ENCODE measurements at regions not wholly inside any gene's neighbourhood (a gene's known extent, or its start where the extent isn't known, plus 50 kb on each side); places are given as distances from the start of the nearest gene placed in this dataset.

- Histone ChIP-seq H3K36me3 (ENCODE audit: control insufficient read depth, low read length) (no peaks in the 10 kb centered on the region), H3K27ac (ENCODE audit: low read depth, low read length) (no peak overlapping the region), H3K9me3 (ENCODE audit: control insufficient read depth, insufficient read depth, low read length) (no peaks in the 10 kb centered on the region), H3K79me2 (ENCODE audit: control insufficient read depth, low read length) (no peaks in the 10 kb centered on the region), H3K4me1 (ENCODE audit: control insufficient read depth, low read length) (no peaks in the 10 kb centered on the region), H3K4me3 (ENCODE audit: low read length) (no peak overlapping the region), H3K27me3 (ENCODE audit: control insufficient read depth, low read length) (no peaks in the 10 kb centered on the region), H3K4me2 (ENCODE audit: low read length) (no peak overlapping the region), H3F3A (ENCODE audit: control insufficient read depth, insufficient read depth) (no peaks in the 10 kb centered on the region), H4K20me1 (ENCODE audit: control insufficient read depth, insufficient read depth, low read depth, low read length) (no peaks in the 10 kb centered on the region), H3K9me2 (replicated peaks; ENCODE audit: control insufficient read depth, low read length) (no peaks in the 10 kb centered on the region)
- TF ChIP-seq EZH2phosphoT487 (IDR thresholded peaks at IDR 0.05; ENCODE audit: borderline replicate concordance, low read length), result no peak
- TF ChIP-seq, protein P1, sequence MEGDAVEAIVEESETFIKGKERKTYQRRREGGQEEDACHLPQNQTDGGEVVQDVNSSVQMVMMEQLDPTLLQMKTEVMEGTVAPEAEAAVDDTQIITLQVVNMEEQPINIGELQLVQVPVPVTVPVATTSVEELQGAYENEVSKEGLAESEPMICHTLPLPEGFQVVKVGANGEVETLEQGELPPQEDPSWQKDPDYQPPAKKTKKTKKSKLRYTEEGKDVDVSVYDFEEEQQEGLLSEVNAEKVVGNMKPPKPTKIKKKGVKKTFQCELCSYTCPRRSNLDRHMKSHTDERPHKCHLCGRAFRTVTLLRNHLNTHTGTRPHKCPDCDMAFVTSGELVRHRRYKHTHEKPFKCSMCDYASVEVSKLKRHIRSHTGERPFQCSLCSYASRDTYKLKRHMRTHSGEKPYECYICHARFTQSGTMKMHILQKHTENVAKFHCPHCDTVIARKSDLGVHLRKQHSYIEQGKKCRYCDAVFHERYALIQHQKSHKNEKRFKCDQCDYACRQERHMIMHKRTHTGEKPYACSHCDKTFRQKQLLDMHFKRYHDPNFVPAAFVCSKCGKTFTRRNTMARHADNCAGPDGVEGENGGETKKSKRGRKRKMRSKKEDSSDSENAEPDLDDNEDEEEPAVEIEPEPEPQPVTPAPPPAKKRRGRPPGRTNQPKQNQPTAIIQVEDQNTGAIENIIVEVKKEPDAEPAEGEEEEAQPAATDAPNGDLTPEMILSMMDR (IDR thresholded peaks at IDR 0.05; ENCODE audit: low read depth, low read length, poor library complexity, severe bottlenecking), result no peak
Measured at GRCh38 chr2:129781749-129782632, 197.5 kb upstream of the RAB6C start.

DNA sequence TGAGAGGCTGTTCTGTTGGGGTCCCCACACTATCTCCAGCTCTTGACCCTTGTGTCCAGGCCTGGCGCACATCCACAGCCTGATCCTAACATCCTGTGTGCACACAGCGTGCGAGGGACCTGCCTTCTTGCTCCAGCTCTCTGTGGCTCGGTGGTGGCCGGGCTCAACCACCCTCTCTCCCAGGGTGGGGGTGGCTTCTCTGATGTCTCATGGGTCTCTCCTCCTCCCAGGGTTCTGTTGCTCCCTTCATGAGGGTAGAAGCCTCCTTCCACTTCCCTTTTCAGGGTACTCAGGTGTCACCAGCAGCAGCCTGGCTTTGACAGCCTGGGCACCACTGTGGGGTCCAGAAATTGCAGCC is 196.9 kb upstream of the RAB6C start:
- H3K4me2 ChIP-seq (ENCODE audit: low read length), result no peak overlapping the region
- H3F3A ChIP-seq (ENCODE audit: control insufficient read depth, insufficient read depth), result no peaks in the 10 kb centered on the region
- no peaks in the 10 kb centered on the region for H3K27me3 ChIP-seq (ENCODE audit: control insufficient read depth, low read length)
- no peak overlapping the region for H3K27ac ChIP-seq (ENCODE audit: low read depth, low read length)
- no peaks in the 10 kb centered on the region for H4K20me1 ChIP-seq (ENCODE audit: control insufficient read depth, insufficient read depth, low read depth, low read length)
- TF ChIP-seq, protein P1 (IDR thresholded peaks at IDR 0.05; ENCODE audit: low read depth, low read length, poor library complexity, severe bottlenecking), result no peak
- TF ChIP-seq EZH2phosphoT487 (IDR thresholded peaks at IDR 0.05; ENCODE audit: borderline replicate concordance, low read length), result no peak
- H3K9me3 ChIP-seq (ENCODE audit: control insufficient read depth, insufficient read depth, low read length), result no peaks in the 10 kb centered on the region
- H3K4me3 ChIP-seq (ENCODE audit: low read length), result no peak overlapping the region
- no peaks in the 10 kb centered on the region for H3K9me2 ChIP-seq (replicated peaks; ENCODE audit: control insufficient read depth, low read length)
- no peaks in the 10 kb centered on the region for H3K79me2 ChIP-seq (ENCODE audit: control insufficient read depth, low read length)
- no peaks in the 10 kb centered on the region for H3K36me3 ChIP-seq (ENCODE audit: control insufficient read depth, low read length)
- no peaks in the 10 kb centered on the region for H3K4me1 ChIP-seq (ENCODE audit: control insufficient read depth, low read length)

DNA sequence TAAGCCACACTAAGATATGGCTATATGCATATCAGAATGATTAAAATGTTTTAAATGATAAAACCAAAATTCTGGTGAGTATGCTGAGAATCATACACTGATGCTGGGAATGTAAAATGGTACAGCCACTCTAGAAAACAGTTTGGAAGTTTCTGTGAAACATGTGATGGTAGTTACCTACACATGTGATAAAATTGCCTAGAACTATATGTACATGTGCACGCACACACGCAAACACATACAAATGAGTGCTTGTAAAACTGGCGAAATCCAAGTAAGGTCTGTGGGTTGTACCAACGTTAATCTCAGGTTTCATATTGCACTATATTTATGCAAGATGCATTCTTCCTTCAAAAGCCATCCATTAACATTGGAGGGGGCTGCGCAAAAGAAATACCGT is 195.0 kb upstream of the RAB6C start:
- no peaks in the 10 kb centered on the region for H3K9me3 ChIP-seq (ENCODE audit: control insufficient read depth, insufficient read depth, low read length)

More for the DNA sequence above, 195.0 kb upstream of the RAB6C start:
- Histone ChIP-seq H3K4me2 (ENCODE audit: low read length) (no peak overlapping the region), H3K79me2 (ENCODE audit: control insufficient read depth, low read length) (no peaks in the 10 kb centered on the region), H3K36me3 (ENCODE audit: control insufficient read depth, low read length) (no peaks in the 10 kb centered on the region), H3K9me2 (replicated peaks; ENCODE audit: control insufficient read depth, low read length) (no peaks in the 10 kb centered on the region), H3K27me3 (ENCODE audit: control insufficient read depth, low read length) (no peaks in the 10 kb centered on the region), H3F3A (ENCODE audit: control insufficient read depth, insufficient read depth) (no peaks in the 10 kb centered on the region), H4K20me1 (ENCODE audit: control insufficient read depth, insufficient read depth, low read depth, low read length) (no peaks in the 10 kb centered on the region), H3K4me3 (ENCODE audit: low read length) (no peak overlapping the region), H3K27ac (ENCODE audit: low read depth, low read length) (no peak overlapping the region), H3K4me1 (ENCODE audit: control insufficient read depth, low read length) (no peaks in the 10 kb centered on the region)
- TF ChIP-seq, protein P1 (IDR thresholded peaks at IDR 0.05; ENCODE audit: low read depth, low read length, poor library complexity, severe bottlenecking), result no peak
- no peak for TF ChIP-seq EZH2phosphoT487 (IDR thresholded peaks at IDR 0.05; ENCODE audit: borderline replicate concordance, low read length)

Data from DOHH2 (cell line).